C4-2B (cell line): ENCODE measurements at regions not wholly inside any gene's neighbourhood (a gene's known extent, or its start where the extent isn't known, plus 50 kb on each side); places are given as distances from the start of the nearest gene placed in this dataset.

Source experiments
- ZFX ChIP-seq: fragments of 450-650 bp; IDR thresholded peaks from 2 replicates; pipeline ENCODE4 v1.6.1; 2017
- TF ChIP-seq, protein P1 (sequence below): fragments of 450-650 bp; conservative IDR thresholded peaks from 2 replicates; pipeline ENCODE4 v1.5.1; 2017; ENCODE audit warnings: mild to moderate bottlenecking

DNA sequence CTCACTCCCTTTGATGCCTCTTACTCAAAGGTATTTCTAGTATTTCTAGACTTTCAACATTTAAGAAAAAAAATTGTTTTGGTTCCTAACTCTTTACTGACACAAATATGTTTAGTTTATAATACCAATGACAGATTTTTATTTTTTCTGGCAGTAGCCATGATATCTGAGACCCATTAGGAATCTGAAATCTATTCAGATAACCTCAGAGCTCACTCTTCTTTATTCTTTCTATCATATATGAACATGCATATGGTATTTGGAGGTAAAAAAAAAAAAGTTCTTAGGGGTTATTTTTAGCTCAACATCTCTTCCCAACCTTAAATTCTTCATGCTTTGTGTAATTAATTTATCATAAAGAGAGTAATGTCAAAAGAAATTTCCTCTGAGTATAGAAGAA, 465.5 kb downstream of the CDH2 start:
- TF ChIP-seq, protein P1, sequence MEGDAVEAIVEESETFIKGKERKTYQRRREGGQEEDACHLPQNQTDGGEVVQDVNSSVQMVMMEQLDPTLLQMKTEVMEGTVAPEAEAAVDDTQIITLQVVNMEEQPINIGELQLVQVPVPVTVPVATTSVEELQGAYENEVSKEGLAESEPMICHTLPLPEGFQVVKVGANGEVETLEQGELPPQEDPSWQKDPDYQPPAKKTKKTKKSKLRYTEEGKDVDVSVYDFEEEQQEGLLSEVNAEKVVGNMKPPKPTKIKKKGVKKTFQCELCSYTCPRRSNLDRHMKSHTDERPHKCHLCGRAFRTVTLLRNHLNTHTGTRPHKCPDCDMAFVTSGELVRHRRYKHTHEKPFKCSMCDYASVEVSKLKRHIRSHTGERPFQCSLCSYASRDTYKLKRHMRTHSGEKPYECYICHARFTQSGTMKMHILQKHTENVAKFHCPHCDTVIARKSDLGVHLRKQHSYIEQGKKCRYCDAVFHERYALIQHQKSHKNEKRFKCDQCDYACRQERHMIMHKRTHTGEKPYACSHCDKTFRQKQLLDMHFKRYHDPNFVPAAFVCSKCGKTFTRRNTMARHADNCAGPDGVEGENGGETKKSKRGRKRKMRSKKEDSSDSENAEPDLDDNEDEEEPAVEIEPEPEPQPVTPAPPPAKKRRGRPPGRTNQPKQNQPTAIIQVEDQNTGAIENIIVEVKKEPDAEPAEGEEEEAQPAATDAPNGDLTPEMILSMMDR = no peak
- no peak for TF ChIP-seq ZFX
